GM21529 (cell line): ENCODE measurements at regions not wholly inside any gene's neighbourhood (a gene's known extent, or its start where the extent isn't known, plus 50 kb on each side); places are given as distances from the start of the nearest gene placed in this dataset.
"Not testable (repeated sequence)": the region's sequence is repeated elsewhere in the genome, so short reads cannot be mapped to it uniquely, and the experiment has no call there.

Experiments used
- ATAC-seq: cut with Tn5 transposase; IDR thresholded peaks from one replicate; pipeline ENCODE4 v1.9.1; 2021; ENCODE audit not compliant: unreplicated experiment

- ATAC-seq, result no peak
Observed at GRCh38 chr17:83202002-83203000, 122.9 kb downstream of the METRNL start.

GRCh38 chr17:83203073-83203471 is 123.7 kb downstream of the METRNL start:
- no peak for ATAC-seq

- no peak for ATAC-seq
Observed at GRCh38 chr17:83203472-83204221, 124.2 kb downstream of the METRNL start.

GRCh38 chr17:83204230-83204725 is 124.9 kb downstream of the METRNL start:
- no peak for ATAC-seq

GRCh38 chr17:83204736-83205386 is 125.5 kb downstream of the METRNL start:
- ATAC-seq, result not testable (repeated sequence)

- ATAC-seq, result not testable (repeated sequence)
Observed at GRCh38 chr17:83205387-83206035, 126.1 kb downstream of the METRNL start.

GRCh38 chr17:83206036-83206394 is 126.6 kb downstream of the METRNL start:
- not testable (repeated sequence) for ATAC-seq

GRCh38 chr17:83206819-83207588 is 127.6 kb downstream of the METRNL start:
- not testable (repeated sequence) for ATAC-seq

- ATAC-seq, result not testable (repeated sequence)
Observed at GRCh38 chr17:83247001-83247400, 167.6 kb downstream of the METRNL start.
